OCI-M1 (cell line): ENCODE measurements at regions not wholly inside any gene's neighbourhood (a gene's known extent, or its start where the extent isn't known, plus 50 kb on each side); places are given as distances from the start of the nearest gene placed in this dataset.

Source experiments
- DNase-seq: peaks from one replicate; lab custom pipeline; 2025; lab: John Stamatoyannopoulos, UW

DNA sequence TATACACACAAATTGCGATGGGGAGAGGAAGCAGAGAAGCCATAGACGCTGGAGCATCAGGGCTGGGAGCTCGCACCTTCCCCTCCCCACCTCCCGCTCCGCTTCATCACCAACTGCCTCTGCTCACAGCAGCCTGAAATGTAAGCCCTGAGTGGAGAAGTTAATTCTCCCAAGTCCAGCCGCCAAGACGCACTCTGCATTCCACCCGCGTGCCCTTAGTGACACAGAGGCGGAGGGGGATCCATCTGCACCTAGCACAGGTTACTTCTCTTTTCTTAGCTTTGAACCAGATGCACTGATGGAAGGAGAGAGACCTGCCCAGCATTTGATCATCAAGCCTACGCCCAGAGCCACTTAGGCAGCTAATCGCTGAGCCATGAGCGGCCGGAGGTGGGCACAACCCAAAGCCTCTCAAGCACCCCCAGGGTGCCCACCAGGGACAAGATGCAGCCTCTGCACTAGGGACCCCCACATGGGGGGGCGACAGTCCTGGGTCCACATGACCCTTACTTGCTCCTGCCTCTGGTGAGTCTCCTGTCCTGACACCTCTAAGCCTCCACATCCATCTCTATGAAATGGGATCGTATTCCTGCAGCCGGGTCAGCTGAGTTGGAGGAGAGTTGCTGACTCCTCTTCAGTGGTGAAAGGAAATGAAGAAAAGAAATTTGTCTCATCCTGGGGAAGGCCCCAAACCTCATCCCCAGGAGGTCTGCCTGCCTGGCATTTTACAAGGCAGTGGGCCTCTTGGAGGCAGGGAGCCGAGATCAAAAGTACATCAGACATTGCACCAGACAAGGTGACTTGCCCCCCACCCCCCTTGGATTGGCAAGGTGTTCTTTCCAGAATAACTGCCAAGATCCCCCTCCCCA is 316.2 kb downstream of the MATN1 start:
- no peak for DNase-seq

DNA sequence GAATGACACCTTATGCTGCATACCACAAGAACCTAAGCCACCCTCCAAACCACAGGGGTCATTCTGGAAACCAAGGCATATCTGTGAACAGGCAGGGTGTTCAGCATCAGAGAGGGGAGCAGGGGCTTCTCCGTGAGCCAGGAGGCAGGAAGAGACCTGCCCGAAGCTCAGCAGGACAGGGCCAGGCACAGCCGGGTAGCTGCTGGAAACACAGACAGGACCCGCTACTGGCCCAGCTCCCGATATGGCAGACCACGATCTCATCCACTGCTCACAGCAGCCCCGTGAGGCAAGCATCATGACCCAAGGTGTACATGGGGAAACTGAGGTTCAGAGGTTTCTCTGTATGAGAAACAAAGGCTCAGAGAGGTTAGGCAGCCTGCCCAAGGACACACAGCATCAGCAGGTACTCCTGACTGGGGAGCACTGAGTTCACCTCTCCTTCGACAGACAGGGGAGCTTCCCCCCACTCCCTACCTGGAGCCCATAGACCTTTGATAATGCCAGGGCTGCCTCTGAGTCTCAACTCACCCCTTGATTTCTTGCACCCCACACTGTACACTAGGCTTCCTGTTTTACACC is 317.7 kb downstream of the MATN1 start:
- no peak for DNase-seq

- DNase-seq, result no peak
Measured at GRCh38 chr1:30405081-30405480, 318.3 kb downstream of the MATN1 start.

- no peak for DNase-seq
Measured at GRCh38 chr1:30404341-30404740, 319.0 kb downstream of the MATN1 start.

DNA sequence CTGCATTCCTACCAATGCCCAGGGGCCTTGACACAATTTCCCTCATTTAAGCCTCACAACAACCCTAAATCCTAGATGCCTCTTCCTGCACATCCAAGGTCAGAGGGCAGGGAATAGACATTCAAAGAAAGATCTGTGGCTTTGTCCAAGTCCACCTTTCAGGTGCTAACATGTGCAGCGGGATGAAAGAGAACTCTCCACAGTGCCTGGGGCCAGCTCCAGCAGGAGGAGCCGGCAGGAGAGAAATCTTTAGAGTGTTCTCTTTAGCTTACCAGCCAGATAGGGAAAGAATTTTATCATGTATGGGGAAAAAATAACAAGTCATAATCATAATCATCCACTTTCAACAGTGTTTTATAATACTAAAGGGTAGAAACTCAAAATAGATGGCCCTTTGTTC is 319.7 kb downstream of the MATN1 start:
- no peak for DNase-seq

DNA sequence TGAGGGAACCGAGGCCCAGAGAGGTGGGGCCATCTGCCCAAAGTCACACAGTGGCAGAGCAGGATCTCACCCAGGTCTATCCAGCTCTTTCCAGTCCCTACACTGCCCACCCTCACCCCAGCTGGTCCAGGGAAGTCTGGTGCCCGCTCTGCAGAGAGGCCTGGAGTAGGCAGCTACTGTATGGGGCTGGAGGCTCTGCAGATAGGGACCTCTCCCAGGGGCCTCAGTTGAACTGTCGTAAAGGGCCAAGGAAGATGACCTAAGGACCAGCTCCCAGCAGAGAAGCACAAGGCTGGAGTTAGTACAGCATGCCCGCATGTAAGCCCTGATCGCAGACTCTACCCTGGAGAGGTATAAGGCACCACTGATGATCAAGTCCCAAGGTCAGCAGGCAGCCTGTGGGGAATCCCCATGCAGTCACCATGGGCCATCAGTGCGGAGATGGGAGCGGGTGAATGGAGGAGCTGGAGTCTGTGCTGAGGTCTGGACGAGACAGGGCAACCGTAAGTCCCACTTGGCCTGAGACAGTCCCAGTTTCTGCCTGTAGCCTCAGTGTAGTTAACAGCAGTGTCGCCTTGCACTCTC is 320.2 kb downstream of the MATN1 start:
- DNase-seq, result no peak

DNA sequence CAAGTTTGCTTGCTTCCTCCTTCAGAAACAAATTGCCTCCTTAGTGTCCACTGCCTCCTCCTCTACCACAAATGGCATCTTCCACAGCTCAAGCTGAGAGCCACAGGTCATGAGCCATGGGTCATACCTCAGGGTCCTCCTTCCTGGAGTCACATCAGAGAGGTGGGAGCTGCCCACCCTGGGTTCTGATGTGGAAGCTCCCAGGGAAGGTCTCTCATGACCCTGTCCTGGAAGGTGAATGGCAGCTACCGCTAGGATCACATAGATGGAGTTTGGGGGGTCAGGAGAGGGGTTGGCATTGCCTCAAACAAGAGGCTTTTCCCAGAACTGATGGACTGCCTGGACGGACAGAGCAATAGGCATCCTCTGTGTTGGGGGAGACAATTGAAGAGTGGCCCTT is 321.4 kb downstream of the MATN1 start:
- DNase-seq, result no peak

DNA sequence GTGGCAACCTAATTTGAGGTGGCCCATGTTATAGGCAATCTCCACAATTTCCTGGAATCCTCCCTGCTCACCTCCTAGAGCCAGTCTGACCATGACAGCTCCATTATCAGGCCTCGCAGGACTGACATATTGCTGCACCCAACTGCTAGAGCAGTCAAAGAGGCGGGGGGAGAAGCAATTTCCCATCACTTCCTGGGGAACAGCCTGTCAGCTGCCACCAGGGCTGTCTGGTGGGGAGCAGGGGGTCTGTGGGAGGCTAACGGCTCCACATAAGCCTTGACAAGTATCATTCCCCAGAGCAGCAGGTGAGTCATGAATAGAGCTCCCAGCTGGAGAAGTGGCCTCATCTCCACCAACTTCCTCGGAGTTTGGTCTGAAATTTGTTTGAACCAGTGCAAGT is 322.9 kb downstream of the MATN1 start:
- DNase-seq, result no peak

DNA sequence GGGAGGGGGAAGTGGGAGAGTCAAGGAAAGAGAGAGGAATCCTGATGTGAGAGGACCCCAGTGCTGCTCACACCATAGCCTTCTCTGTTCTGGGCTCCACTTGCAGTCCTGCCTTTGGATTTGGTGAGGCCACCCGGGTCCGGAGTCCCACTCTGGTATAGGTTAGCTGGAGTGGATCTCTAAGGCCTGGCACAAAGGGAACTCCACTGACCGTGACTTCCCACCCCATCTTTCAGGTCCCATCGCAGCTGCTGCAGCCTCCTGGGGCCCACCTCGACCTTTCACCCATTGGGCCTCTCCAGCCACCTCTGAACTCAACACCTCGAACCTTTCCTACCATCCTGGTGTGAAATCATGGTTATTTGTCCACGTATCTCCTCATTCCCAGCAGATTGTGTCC is 324.4 kb downstream of the MATN1 start:
- no peak for DNase-seq

- no peak for DNase-seq
Measured at GRCh38 chr1:30397576-30397975, 325.8 kb downstream of the MATN1 start.

DNA sequence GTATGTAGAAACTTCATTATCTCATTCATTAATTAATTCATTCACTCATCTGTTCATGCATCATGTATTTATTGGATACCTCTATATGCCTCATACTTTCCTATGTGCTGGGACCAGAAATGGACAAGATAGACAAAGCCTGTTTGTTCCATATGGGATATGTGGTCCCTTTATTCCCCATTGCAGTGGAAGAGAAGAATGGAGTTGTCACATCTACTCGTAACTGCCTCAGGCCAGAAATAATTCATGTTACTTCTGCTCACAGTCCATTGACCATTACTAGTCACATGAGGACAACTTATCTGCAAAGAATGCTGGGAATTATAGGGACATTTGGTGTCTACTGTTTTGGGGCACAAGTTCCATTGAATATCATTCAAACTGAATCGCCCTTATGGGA is 327.8 kb downstream of the MATN1 start:
- no peak for DNase-seq

DNA sequence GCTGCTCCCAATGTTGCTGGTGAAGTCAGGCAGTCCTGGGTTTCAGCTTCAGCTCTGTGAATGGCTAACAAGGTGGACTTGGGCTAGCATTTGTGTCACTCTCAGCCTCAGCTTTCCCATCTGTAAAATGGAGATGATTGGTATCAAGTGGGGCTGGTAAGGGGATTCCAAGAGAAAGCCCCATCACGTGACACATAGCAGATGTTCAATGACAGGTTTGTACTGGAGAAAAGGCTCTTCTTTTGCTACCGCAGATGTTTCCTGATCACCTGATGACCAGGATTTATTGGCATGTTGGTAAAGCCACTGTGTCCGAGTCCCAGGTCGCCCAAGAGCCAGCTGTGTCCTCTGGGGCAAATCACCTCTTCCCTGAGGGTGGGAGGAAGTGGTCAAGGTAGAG is 335.0 kb downstream of the MATN1 start:
- no peak for DNase-seq

DNA sequence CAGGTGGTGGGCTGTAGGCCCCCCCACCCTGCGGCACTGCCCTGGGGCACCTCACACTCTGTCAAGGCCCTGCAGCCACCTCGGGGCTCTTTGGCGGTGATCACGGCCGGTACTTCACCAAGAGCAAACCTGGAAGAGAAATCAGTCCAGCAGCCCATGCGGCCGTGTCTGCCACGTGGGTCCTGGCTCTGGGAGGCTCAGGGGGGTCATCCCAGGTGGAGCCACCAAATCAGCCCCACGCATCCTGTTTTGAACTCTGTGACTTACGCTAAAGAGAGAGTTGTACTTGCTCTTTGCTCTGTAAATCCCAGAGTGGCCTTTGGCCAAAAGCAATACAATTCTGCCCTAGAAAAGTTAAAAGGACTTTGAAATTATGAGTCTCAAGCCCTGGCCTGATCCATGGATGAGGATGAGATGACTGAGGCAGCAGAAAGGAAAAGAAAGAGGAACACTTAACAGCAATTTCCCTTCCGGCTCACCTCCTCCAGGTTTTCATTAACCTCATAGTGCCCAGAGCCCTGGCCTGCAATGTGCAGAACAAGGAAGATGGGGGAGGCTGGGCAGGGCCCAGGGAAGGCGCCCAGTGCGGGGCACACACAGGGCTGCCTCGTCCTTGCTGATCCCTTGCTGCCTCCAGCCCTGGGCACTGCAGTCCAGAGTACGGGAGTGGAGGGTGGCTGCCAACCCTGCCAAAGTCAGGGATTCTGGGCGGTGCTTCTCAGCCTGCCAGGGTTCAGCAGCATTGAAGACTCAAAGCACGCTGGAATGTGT is 337.0 kb downstream of the MATN1 start:
- no peak for DNase-seq

GRCh38 chr1:30385246-30385995 is 338.0 kb downstream of the MATN1 start:
- DNase-seq, result no peak

DNA sequence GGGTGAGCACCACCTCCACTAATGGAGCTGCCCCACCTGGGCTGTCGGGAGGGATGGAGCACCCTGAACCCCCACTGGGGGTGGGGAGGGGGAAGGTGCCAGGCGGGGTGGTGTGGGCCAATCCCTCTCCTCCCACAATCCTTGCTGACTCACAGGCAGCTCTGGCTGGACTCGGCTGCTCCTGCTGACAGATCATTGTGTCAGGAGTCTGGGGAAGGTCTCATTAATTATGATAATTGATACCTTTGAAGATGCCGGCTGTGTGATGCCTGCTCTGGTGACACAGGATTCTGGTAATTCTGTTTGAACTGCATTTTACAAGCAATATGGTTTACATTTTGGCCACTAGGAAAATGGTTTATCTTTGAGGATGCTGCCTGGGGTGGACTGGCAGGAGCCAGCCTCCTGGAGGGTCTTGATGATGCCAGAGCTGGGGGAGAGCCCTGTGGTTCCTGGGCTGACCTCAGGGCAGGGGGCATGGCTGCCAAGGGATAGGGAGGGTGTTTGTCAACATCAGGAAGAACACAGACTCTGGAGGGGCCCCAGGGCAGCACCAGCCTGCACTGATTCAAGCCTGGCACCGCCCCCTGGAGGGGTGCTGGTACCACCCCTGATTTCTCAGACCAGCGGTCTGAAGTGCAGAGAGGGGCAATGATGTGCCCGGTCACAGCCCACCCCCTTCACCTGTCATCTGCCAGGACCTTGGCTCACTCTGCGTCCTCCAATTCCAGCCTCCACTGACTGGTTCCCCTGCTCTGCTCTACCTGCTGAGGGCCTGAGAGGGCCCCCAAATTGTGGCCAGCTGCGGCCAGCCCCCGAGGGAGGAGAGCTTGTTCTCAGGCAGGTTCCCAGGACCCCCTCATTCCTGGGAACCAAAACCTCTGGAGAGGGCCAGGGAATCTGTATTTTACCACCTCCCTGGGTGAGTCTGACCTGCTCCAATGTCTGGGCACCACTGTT is 338.8 kb downstream of the MATN1 start:
- DNase-seq, result no peak

DNA sequence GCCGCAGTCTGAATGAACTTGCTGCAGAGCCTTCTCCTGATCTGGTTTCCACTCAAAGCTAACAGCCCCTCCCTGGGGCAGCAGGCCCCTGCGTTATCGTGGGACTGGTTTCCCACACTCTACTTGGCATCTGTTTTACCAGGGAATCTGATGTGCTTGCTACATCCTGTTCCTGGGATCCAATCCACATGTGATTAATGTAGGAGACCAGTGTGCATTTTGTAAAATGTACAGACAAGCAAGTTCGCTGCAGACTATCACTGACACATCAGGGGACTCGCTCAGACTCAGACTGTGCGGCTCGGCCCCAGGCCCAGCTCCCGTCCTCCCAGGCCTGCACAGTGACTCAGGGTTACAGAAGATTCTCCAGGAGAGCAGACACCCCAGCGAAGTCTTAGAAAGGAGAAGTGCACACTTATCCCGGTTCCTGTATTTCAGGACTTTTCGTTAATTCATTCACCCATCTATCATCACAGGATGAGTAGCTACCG is 340.1 kb downstream of the MATN1 start:
- no peak for DNase-seq

- no peak for DNase-seq
Measured at GRCh38 chr1:30382496-30382895, 340.9 kb downstream of the MATN1 start.

- DNase-seq, result no peak
Measured at GRCh38 chr1:30381671-30382365, 341.6 kb downstream of the MATN1 start.

GRCh38 chr1:30381266-30381665 is 342.1 kb downstream of the MATN1 start:
- DNase-seq, result no peak

- DNase-seq, result no peak
Measured at GRCh38 chr1:30380625-30380984, 342.8 kb downstream of the MATN1 start.
